DMS153 (cell line): ENCODE measurements at regions not wholly inside any gene's neighbourhood (a gene's known extent, or its start where the extent isn't known, plus 50 kb on each side); places are given as distances from the start of the nearest gene placed in this dataset.

Source experiments
- DNase-seq: peaks from one replicate; lab custom pipeline; 2025; lab: John Stamatoyannopoulos, UW

GRCh38 chr5:167792514-167792913, 498.9 kb upstream of the WWC1 start:
- DNase-seq = no peak

- DNase-seq = no peak
These were observed 497.7 kb upstream of the WWC1 start for GRCh38 chr5:167793700-167794099.

GRCh38 chr5:167794121-167794520, 497.3 kb upstream of the WWC1 start:
- no peak for DNase-seq

GRCh38 chr5:167796672-167797071, 494.8 kb upstream of the WWC1 start:
- DNase-seq = no peak

GRCh38 chr5:167797933-167798332, 493.5 kb upstream of the WWC1 start:
- DNase-seq = no peak

- DNase-seq = no peak
These were observed 493.0 kb upstream of the WWC1 start for GRCh38 chr5:167798448-167798847.

GRCh38 chr5:167800427-167800826, 491.0 kb upstream of the WWC1 start:
- DNase-seq = no peak

- DNase-seq = no peak
These were observed 489.4 kb upstream of the WWC1 start for GRCh38 chr5:167801999-167802398.

GRCh38 chr5:167802755-167803431, 488.6 kb upstream of the WWC1 start:
- no peak for DNase-seq

GRCh38 chr5:167804512-167805220, 486.8 kb upstream of the WWC1 start:
- DNase-seq = no peak

- DNase-seq = no peak
These were observed 480.9 kb upstream of the WWC1 start for GRCh38 chr5:167810573-167810972.

- no peak for DNase-seq
These were observed 478.6 kb upstream of the WWC1 start for GRCh38 chr5:167812871-167813270.

GRCh38 chr5:167813389-167813788, 478.1 kb upstream of the WWC1 start:
- no peak for DNase-seq

- DNase-seq = no peak
These were observed 477.4 kb upstream of the WWC1 start for GRCh38 chr5:167814040-167814439.

- no peak for DNase-seq
These were observed 476.6 kb upstream of the WWC1 start for GRCh38 chr5:167814828-167815227.

GRCh38 chr5:167816354-167816753, 475.1 kb upstream of the WWC1 start:
- no peak for DNase-seq

GRCh38 chr5:167816864-167817263, 474.6 kb upstream of the WWC1 start:
- DNase-seq = no peak

GRCh38 chr5:167819406-167819805, 472.0 kb upstream of the WWC1 start:
- DNase-seq = no peak

GRCh38 chr5:167820101-167820990, 471.1 kb upstream of the WWC1 start:
- no peak for DNase-seq

- no peak for DNase-seq
These were observed 470.3 kb upstream of the WWC1 start for GRCh38 chr5:167821151-167821550.

- DNase-seq = no peak
These were observed 469.8 kb upstream of the WWC1 start for GRCh38 chr5:167821669-167822068.

- DNase-seq = no peak
These were observed 469.2 kb upstream of the WWC1 start for GRCh38 chr5:167822241-167822640.

GRCh38 chr5:167823405-167823804, 468.0 kb upstream of the WWC1 start:
- no peak for DNase-seq
